Hepatocyte (in vitro differentiated cells): ENCODE measurements at regions not wholly inside any gene's neighbourhood (a gene's known extent, or its start where the extent isn't known, plus 50 kb on each side); places are given as distances from the start of the nearest gene placed in this dataset.

Source experiments
- EZH2 ChIP-seq: fragments of 200-600 bp; sonication (generic); IDR thresholded peaks from 2 replicates; pipeline ENCODE4 v1.6.1; 2016; ENCODE audit warnings: antibody characterized with exemption, mild to moderate bottlenecking, borderline replicate concordance
- EZH2phosphoT487 ChIP-seq: fragments of 200-600 bp; sonication (generic); IDR thresholded peaks from one replicate; pipeline ENCODE4 v1.6.1; 2018; ENCODE audit warnings: antibody characterized with exemption, mild to moderate bottlenecking, low read depth, moderate library complexity; ENCODE audit not compliant: unreplicated experiment, severe bottlenecking
- TF ChIP-seq, protein P1 (sequence below): fragments of 200-600 bp; sonication (generic); IDR thresholded peaks from 2 replicates; pipeline ENCODE4 v1.5.1; 2016; ENCODE audit warnings: antibody characterized with exemption, mild to moderate bottlenecking; ENCODE audit not compliant: poor library complexity

DNA sequence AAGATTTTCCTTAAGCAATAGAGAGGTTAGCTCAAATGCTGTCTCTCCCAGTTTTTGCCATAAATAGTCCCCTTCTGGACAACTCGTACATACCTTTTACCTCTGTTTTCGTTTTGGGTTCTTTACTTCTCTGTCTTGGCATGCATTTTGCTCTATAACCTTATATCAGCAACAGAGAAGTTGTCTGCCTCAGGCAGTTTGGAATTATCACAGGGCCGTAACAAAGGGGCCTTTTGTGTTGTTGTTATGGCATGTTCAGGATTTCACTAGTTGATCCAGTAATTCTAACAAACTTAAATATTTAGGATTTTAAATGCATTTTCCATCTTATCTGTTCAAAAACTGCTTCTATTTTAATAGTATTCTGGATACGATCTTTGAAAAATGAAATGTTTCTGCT lies 259.8 kb downstream of the CD109 start:
- TF ChIP-seq, protein P1, sequence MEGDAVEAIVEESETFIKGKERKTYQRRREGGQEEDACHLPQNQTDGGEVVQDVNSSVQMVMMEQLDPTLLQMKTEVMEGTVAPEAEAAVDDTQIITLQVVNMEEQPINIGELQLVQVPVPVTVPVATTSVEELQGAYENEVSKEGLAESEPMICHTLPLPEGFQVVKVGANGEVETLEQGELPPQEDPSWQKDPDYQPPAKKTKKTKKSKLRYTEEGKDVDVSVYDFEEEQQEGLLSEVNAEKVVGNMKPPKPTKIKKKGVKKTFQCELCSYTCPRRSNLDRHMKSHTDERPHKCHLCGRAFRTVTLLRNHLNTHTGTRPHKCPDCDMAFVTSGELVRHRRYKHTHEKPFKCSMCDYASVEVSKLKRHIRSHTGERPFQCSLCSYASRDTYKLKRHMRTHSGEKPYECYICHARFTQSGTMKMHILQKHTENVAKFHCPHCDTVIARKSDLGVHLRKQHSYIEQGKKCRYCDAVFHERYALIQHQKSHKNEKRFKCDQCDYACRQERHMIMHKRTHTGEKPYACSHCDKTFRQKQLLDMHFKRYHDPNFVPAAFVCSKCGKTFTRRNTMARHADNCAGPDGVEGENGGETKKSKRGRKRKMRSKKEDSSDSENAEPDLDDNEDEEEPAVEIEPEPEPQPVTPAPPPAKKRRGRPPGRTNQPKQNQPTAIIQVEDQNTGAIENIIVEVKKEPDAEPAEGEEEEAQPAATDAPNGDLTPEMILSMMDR, result no peak
- TF ChIP-seq EZH2phosphoT487 (no peak), EZH2 (no peak)
